ENCODE measurements at regions not wholly inside any gene's neighbourhood (a gene's known extent, or its start where the extent isn't known, plus 50 kb on each side); places are given as distances from the start of the nearest gene placed in this dataset.

DNA sequence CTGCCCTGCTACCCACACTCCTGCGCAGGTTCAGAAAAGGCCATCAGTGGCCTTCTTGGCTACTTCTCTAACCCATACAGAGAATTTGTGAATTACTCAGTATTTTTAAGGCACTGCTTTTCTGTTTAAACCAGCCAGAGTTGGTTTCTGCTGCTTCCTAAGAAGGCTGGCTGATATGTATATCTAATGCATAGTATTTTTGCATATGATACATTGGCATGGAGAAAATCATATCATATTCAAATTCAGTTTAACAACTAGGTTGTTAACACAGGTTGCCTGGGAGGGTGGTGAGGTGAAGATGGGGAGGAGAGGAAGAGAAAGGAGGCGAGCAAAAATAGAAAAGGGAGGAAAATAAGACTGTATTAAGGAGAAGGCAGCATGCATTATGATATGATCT lies 132.8 kb upstream of the ADPGK start:
- H2AFZ ChIP-seq (ENCODE audit: low read length), result no peak overlapping the region
- no peaks in the 10 kb centered on the region for H3K9me3 ChIP-seq (ENCODE audit: control insufficient read depth, low read depth, low read length)
- H4K20me1 ChIP-seq (ENCODE audit: control insufficient read depth, insufficient read depth, insufficient read length), result no peaks in the 10 kb centered on the region
- H3K56ac ChIP-seq (ENCODE audit: insufficient read length, low read depth, low read length), result no peak overlapping the region
- H2BK12ac ChIP-seq (ENCODE audit: insufficient read length, low read depth, low read length), result no peak overlapping the region
- no peak overlapping the region for H4K5ac ChIP-seq (ENCODE audit: insufficient read length, low read depth, low read length)
- no peak overlapping the region for H3K4me2 ChIP-seq (ENCODE audit: insufficient read depth, insufficient read length, low read length)
- no peaks in the 10 kb centered on the region for H3K79me2 ChIP-seq (ENCODE audit: insufficient read depth, low read length)
- H3K79me1 ChIP-seq (ENCODE audit: insufficient read depth, low read depth, low read length, poor library complexity, severe bottlenecking), result no peaks in the 10 kb centered on the region
- H2BK15ac ChIP-seq (ENCODE audit: low read depth, low read length), result no peak overlapping the region
- WGBS (ENCODE audit: extremely low coverage, insufficient read length, low lambda C conversion rate), result no CpG with 5 or more reads among the region's 2 CpGs
- no peak overlapping the region for H3K14ac ChIP-seq (ENCODE audit: insufficient read depth, low read length)
- no peaks in the 10 kb centered on the region for H3K4me1 ChIP-seq (ENCODE audit: insufficient read depth, low read length)
- H3T11ph ChIP-seq (ENCODE audit: low read length), result no peak overlapping the region
- H2BK20ac ChIP-seq (ENCODE audit: low read depth, low read length, poor library complexity, severe bottlenecking), result no peak overlapping the region
- no peak overlapping the region for H3K18ac ChIP-seq (ENCODE audit: insufficient read length, low read depth, low read length)
- H3K27me3 Mint-ChIP-seq (ENCODE audit: low read depth), result peaks cover 6% of the 10 kb centered on the region; the same call in 1 of the 2 replicates
- no peak overlapping the region for H2BK120ac ChIP-seq (ENCODE audit: low read depth, low read length, poor library complexity, severe bottlenecking)
- H3K27ac Mint-ChIP-seq, result no peak overlapping the region
- no peak for DNase-seq
- H3K27ac ChIP-seq (ENCODE audit: insufficient read length, low read depth, low read length), result no peak overlapping the region
- TF ChIP-seq, protein P1, sequence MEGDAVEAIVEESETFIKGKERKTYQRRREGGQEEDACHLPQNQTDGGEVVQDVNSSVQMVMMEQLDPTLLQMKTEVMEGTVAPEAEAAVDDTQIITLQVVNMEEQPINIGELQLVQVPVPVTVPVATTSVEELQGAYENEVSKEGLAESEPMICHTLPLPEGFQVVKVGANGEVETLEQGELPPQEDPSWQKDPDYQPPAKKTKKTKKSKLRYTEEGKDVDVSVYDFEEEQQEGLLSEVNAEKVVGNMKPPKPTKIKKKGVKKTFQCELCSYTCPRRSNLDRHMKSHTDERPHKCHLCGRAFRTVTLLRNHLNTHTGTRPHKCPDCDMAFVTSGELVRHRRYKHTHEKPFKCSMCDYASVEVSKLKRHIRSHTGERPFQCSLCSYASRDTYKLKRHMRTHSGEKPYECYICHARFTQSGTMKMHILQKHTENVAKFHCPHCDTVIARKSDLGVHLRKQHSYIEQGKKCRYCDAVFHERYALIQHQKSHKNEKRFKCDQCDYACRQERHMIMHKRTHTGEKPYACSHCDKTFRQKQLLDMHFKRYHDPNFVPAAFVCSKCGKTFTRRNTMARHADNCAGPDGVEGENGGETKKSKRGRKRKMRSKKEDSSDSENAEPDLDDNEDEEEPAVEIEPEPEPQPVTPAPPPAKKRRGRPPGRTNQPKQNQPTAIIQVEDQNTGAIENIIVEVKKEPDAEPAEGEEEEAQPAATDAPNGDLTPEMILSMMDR (conservative IDR thresholded peaks at IDR 0.05), result no peak
- no peak overlapping the region for H3K4me3 Mint-ChIP-seq
- H3K4me1 Mint-ChIP-seq, result no peaks in the 10 kb centered on the region
- H3K9me3 Mint-ChIP-seq, result no peaks in the 10 kb centered on the region
- H3K23ac ChIP-seq (ENCODE audit: insufficient read length, low read depth, low read length), result no peak overlapping the region
- H3K27me3 ChIP-seq (ENCODE audit: insufficient read depth, low read length), result no peaks in the 10 kb centered on the region
- no peak overlapping the region for H4K8ac ChIP-seq (replicated peaks; ENCODE audit: insufficient read length, low read depth, low read length)
- H3K4ac ChIP-seq (ENCODE audit: low read depth, low read length), result no peak overlapping the region
- H4K91ac ChIP-seq (ENCODE audit: insufficient read length, low read depth, low read length), result no peak overlapping the region
- H3K36me3 Mint-ChIP-seq (ENCODE audit: insufficient read depth in 1 of 3, low read depth in 3 of 3), result no peaks in the 10 kb centered on the region
- H2AK5ac ChIP-seq (ENCODE audit: insufficient read length, low read length), result no peak overlapping the region
- no peak overlapping the region for H2BK5ac ChIP-seq (ENCODE audit: insufficient read length, low read length)
- H3K9ac ChIP-seq (ENCODE audit: extremely low read depth, insufficient read length, low read length), result no peak overlapping the region
- H3K23me2 ChIP-seq (ENCODE audit: insufficient read length, low read depth, low read length, poor library complexity, severe bottlenecking), result no peaks in the 10 kb centered on the region
